Left ventricle myocardium inferior (tissue), 1 donor: ENCODE measurements at regions not wholly inside any gene's neighbourhood (a gene's known extent, or its start where the extent isn't known, plus 50 kb on each side); places are given as distances from the start of the nearest gene placed in this dataset.

Experiments
- DNase-seq: peaks from one replicate; pipeline ENCODE4 v3.0.0-alpha.2; 2020
- H3K27ac ChIP-seq: fragments of 200-600 bp; replicated peaks from 2 replicates; pipeline ENCODE4 v1.8.0; 2021
- H3K27me3 ChIP-seq: fragments of 200-600 bp; 2 replicates; pipeline ENCODE4 v1.8.0; 2021; ENCODE audit warnings: low read depth
- H3K36me3 ChIP-seq: fragments of 200-600 bp; 2 replicates; pipeline ENCODE4 v1.8.0; 2021
- H3K4me1 ChIP-seq: fragments of 200-600 bp; 2 replicates; pipeline ENCODE4 v1.8.0; 2021
- H3K4me3 ChIP-seq: fragments of 200-600 bp; 2 replicates; pipeline ENCODE4 v1.8.0; 2021; ENCODE audit warnings: mild to moderate bottlenecking, moderate library complexity
- H3K9me3 ChIP-seq: fragments of 200-600 bp; replicated peaks from 2 replicates; pipeline ENCODE4 v1.8.0; 2021
- intact Hi-C: fragments of 100-400 bp; cut with micrococcal nuclease; formaldehyde crosslinking; loops from one replicate; pipeline ENCODE4 v1.11.0; 2022
- TF ChIP-seq, protein P1 (sequence below): fragments of 200-600 bp; IDR thresholded peaks from 2 replicates; pipeline ENCODE4 v1.8.0; 2021; ENCODE audit warnings: antibody characterized with exemption, mild to moderate bottlenecking, borderline replicate concordance
- donor health status: DM: no; HTN: yes; CAD: no; lungs with severe emphysema.

DNA sequence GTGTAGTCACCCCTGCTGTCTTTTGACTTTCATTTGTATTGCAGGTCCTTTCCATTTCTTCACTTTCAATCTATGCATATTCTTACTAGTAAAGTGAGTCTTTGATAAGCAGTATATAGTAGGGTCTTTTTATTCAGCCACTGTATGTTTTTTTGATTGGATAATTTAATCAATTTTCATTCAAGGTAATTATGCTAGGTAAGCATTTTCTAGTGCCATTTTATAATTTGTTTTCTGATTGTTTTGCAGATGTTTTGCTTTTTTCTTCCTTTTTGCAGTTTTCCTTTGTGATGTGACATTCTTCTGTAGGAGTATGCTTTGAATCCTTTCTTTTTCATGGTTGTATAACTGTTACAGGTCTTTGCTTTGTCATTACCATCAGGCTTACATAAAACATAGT lies 504.3 kb upstream of the GBE1 start:
- Histone ChIP-seq H3K4me1 (no peaks in the 10 kb centered on the region), H3K27me3 (no peaks in the 10 kb centered on the region), H3K9me3 (peaks cover 26% of the 10 kb centered on the region), H3K36me3 (no peaks in the 10 kb centered on the region), H3K4me3 (no peak overlapping the region), H3K27ac (no peak overlapping the region)
- intact Hi-C loops, result no loop called here
- TF ChIP-seq, protein P1, sequence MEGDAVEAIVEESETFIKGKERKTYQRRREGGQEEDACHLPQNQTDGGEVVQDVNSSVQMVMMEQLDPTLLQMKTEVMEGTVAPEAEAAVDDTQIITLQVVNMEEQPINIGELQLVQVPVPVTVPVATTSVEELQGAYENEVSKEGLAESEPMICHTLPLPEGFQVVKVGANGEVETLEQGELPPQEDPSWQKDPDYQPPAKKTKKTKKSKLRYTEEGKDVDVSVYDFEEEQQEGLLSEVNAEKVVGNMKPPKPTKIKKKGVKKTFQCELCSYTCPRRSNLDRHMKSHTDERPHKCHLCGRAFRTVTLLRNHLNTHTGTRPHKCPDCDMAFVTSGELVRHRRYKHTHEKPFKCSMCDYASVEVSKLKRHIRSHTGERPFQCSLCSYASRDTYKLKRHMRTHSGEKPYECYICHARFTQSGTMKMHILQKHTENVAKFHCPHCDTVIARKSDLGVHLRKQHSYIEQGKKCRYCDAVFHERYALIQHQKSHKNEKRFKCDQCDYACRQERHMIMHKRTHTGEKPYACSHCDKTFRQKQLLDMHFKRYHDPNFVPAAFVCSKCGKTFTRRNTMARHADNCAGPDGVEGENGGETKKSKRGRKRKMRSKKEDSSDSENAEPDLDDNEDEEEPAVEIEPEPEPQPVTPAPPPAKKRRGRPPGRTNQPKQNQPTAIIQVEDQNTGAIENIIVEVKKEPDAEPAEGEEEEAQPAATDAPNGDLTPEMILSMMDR, result no peak
- DNase-seq, result no peak

DNA sequence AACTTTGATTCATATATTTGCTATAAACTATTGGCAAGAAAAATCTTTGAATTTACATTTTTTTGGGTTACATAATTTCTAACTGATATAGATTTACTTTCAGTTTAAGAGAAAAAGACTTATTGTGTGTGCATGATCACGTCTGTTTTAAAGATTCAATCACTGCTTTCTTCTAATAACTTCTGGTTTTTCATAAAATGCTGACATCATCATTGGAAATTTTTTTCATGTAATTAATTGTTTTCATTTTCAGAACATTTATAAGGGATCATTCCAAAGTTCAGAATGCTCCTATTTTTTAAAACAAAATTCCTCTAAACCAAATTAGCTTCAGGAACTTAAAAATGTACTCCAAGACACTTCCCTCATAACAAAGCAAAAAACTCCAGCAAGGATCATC lies 500.7 kb upstream of the GBE1 start:
- no peaks in the 10 kb centered on the region for H3K9me3 ChIP-seq
- TF ChIP-seq, protein P1, result no peak
- intact Hi-C loops, result no loop called here
- no peaks in the 10 kb centered on the region for H3K27me3 ChIP-seq
- no peak for DNase-seq
- no peak overlapping the region for H3K4me3 ChIP-seq
- no peaks in the 10 kb centered on the region for H3K36me3 ChIP-seq
- H3K27ac ChIP-seq, result no peak overlapping the region
- H3K4me1 ChIP-seq, result no peaks in the 10 kb centered on the region

DNA sequence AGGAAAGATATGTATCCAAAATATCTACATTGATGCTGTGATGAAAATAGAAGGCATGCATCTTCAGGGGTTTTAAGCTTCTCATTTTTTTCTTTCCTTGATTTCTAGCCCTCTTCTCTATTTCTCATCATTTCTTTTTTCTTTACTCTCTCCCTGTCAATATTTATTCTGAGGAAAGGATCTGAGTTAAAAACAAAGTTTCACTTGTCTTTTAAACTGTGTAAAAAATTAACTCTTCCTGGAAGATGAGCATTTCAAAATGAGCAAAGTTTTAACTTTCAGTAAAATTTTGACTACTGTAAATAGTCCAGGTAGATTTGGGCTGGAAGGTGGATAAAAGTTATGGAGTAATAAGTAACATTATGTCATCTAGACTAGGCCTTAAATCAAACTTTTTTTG lies 500.2 kb upstream of the GBE1 start:
- Histone ChIP-seq H3K9me3 (no peaks in the 10 kb centered on the region), H3K4me3 (no peak overlapping the region), H3K27ac (no peak overlapping the region), H3K27me3 (no peaks in the 10 kb centered on the region), H3K36me3 (no peaks in the 10 kb centered on the region), H3K4me1 (no peaks in the 10 kb centered on the region)
- no peak for DNase-seq
- intact Hi-C loops, result no loop called here
- TF ChIP-seq, protein P1, result no peak

DNA sequence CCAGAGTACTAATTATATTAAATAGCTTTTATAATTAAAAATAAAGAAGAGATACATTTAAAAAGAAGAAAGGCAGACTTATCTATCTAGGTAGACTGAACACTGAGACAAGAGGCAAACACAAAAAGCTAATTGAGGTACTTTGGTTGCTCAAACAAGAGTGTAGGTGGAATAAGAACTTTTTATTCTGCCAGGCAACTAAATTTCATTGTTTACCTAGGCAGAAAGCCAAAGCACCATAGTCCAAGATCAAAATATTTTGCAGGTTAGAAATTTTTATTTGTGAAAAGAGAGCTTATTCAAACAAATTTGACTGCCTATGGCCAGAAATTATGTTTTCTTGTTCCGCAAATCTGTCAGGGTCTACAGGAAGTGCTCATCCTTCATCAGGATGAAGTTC lies 499.6 kb upstream of the GBE1 start:
- Histone ChIP-seq H3K27ac (no peak overlapping the region), H3K9me3 (no peaks in the 10 kb centered on the region), H3K36me3 (no peaks in the 10 kb centered on the region), H3K27me3 (no peaks in the 10 kb centered on the region), H3K4me1 (no peaks in the 10 kb centered on the region), H3K4me3 (no peak overlapping the region)
- intact Hi-C loops, result no loop called here
- TF ChIP-seq, protein P1, result no peak
- no peak for DNase-seq

DNA sequence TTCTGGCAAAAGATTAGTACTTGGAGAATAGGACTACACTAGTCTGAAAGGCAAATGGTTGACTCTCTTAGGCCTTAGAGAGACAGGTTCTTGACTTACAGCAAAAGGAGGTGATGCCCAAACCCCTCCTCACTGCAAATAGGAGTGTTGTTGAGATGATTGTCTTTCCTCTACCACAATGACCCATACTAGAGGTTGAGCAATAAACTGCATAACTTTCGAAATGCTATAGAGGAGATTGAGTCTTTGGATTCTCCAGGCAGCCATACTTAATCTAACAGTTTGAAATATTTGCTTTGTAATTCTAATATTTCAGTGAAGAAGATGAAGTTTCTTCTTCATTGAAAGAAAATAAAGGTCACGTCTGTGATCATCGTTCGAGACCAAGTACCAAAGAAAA lies 498.5 kb upstream of the GBE1 start:
- H3K36me3 ChIP-seq, result no peaks in the 10 kb centered on the region
- intact Hi-C loops, result no loop called here
- no peak overlapping the region for H3K27ac ChIP-seq

More for the DNA sequence above, 498.5 kb upstream of the GBE1 start:
- Histone ChIP-seq H3K4me1 (no peaks in the 10 kb centered on the region), H3K9me3 (no peaks in the 10 kb centered on the region), H3K27me3 (no peaks in the 10 kb centered on the region), H3K4me3 (no peak overlapping the region)
- no peak for DNase-seq
- TF ChIP-seq, protein P1, result no peak
